Neural progenitor cell (in vitro differentiated cells): ENCODE measurements at regions not wholly inside any gene's neighbourhood (a gene's known extent, or its start where the extent isn't known, plus 50 kb on each side); places are given as distances from the start of the nearest gene placed in this dataset.

Source experiments
- DNase-seq: peaks from one replicate; pipeline ENCODE4 v3.0.0-alpha.2; 2016; ENCODE audit warnings: low spot score
- H2AFZ ChIP-seq: fragments of 200-600 bp; sonication (generic); replicated peaks from 2 replicates; pipeline ENCODE4 v1.6.1; 2016; ENCODE audit warnings: antibody characterized with exemption
- H3F3A ChIP-seq: fragments of 200-600 bp; sonication (generic); 2 replicates; pipeline ENCODE4 v1.6.1; 2016; ENCODE audit warnings: antibody characterized with exemption, low read depth
- H3K27ac ChIP-seq: fragments of 200-600 bp; sonication (generic); 2 replicates; pipeline ENCODE4 v1.5.1; 2016; ENCODE audit warnings: mild to moderate bottlenecking
- H3K27me3 ChIP-seq: fragments of 200-600 bp; sonication (generic); 2 replicates; pipeline ENCODE4 v1.6.1; 2016; ENCODE audit warnings: mild to moderate bottlenecking, moderate library complexity
- H3K36me3 ChIP-seq: fragments of 200-600 bp; sonication (generic); 2 replicates; pipeline ENCODE4 v1.5.1; 2016
- H3K4me1 ChIP-seq: fragments of 200-600 bp; sonication (generic); 2 replicates; pipeline ENCODE4 v1.6.1; 2016; ENCODE audit warnings: mixed run types
- H3K4me2 ChIP-seq: fragments of 200-600 bp; sonication (generic); 2 replicates; pipeline ENCODE4 v1.6.1; 2016
- H3K4me3 ChIP-seq: fragments of 200-600 bp; sonication (generic); 2 replicates; pipeline ENCODE4 v1.5.1; 2016
- H3K79me2 ChIP-seq: fragments of 200-600 bp; sonication (generic); 2 replicates; pipeline ENCODE4 v1.6.1; 2016; ENCODE audit warnings: low read depth
- H3K9ac ChIP-seq: fragments of 200-600 bp; sonication (generic); 2 replicates; pipeline ENCODE4 v1.6.1; 2016
- H3K9me3 ChIP-seq: fragments of 200-600 bp; sonication (generic); 2 replicates; pipeline ENCODE4 v1.5.1; 2016; ENCODE audit warnings: low read depth
- H4K20me1 ChIP-seq: fragments of 200-600 bp; sonication (generic); 2 replicates; pipeline ENCODE4 v1.6.1; 2016; ENCODE audit warnings: low read depth
- H3K27ac Mint-ChIP-seq: 3 replicates; pipeline ENCODE4 v1.8.0; 2021; ENCODE audit warnings: mixed read lengths
- H3K27me3 Mint-ChIP-seq: 2 replicates; pipeline ENCODE4 v1.8.0; 2022; ENCODE audit warnings: low read depth, mild to moderate bottlenecking, inconsistent platforms, moderate library complexity, mixed read lengths; ENCODE audit not compliant: insufficient read depth
- H3K36me3 Mint-ChIP-seq: 3 replicates; pipeline ENCODE4 v1.8.0; 2021; ENCODE audit warnings: mixed read lengths
- H3K4me1 Mint-ChIP-seq: 3 replicates; pipeline ENCODE4 v1.8.0; 2021; ENCODE audit warnings: mixed read lengths
- H3K4me3 Mint-ChIP-seq: 3 replicates; pipeline ENCODE4 v1.8.0; 2021; ENCODE audit warnings: mild to moderate bottlenecking, moderate library complexity, mixed read lengths
- H3K9me3 Mint-ChIP-seq: 3 replicates; pipeline ENCODE4 v1.8.0; 2020; ENCODE audit warnings: mixed read lengths
- CTCF ChIP-seq: fragments of 200-600 bp; sonication (generic); IDR thresholded peaks from 2 replicates; pipeline ENCODE4 v1.5.1; 2017; ENCODE audit warnings: antibody characterized with exemption, mild to moderate bottlenecking
- EZH2 ChIP-seq: fragments of 200-600 bp; sonication (generic); IDR thresholded peaks from 2 replicates; pipeline ENCODE4 v1.6.1; 2017; ENCODE audit warnings: antibody characterized with exemption, mild to moderate bottlenecking, moderate library complexity
- EZH2phosphoT487 ChIP-seq: fragments of 200-600 bp; sonication (generic); IDR thresholded peaks from 2 replicates; pipeline ENCODE4 v1.6.1; 2017; ENCODE audit warnings: antibody characterized with exemption

DNA sequence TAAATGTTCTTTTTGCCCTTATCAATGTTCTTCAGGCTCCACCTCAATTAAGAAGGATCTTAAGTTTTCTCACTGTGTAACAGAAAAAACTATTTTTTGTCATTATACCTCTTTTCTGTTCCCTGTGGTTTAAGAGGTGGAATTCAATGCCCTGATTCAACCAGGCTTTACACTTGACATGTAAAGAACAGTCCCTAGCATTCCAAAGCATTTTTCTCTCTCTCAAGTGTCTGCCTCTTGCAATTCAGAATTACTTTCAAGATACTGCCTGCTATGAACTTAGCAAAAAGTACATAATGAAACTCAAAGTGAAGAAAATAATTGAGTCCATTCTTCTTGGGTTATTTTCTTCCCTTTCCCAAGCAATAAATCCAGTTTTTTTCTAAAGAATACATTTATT lies 160.6 kb upstream of the NOL4 start:
- Histone ChIP-seq H3K36me3 (no peaks in the 10 kb centered on the region), H3K27ac (no peak overlapping the region), H3K4me2 (no peak overlapping the region), H4K20me1 (no peaks in the 10 kb centered on the region), H3F3A (no peaks in the 10 kb centered on the region), H3K27me3 (no peaks in the 10 kb centered on the region), H2AFZ (no peak overlapping the region), H3K4me1 (no peaks in the 10 kb centered on the region), H3K4me3 (no peak overlapping the region), H3K9ac (no peak overlapping the region), H3K79me2 (no peaks in the 10 kb centered on the region), H3K9me3 (no peaks in the 10 kb centered on the region)
- no peak for DNase-seq
- no peaks in the 10 kb centered on the region for H3K36me3 Mint-ChIP-seq
- no peak overlapping the region for H3K4me3 Mint-ChIP-seq
- H3K4me1 Mint-ChIP-seq, result no peaks in the 10 kb centered on the region
- H3K27ac Mint-ChIP-seq, result no peak overlapping the region
- TF ChIP-seq CTCF, result no peak
- TF ChIP-seq EZH2phosphoT487, result no peak
- TF ChIP-seq EZH2, result no peak
- no peaks in the 10 kb centered on the region for H3K9me3 Mint-ChIP-seq
- no peaks in the 10 kb centered on the region for H3K27me3 Mint-ChIP-seq

GRCh38 chr18:34386803-34387202 lies 162.1 kb upstream of the NOL4 start:
- no peak overlapping the region for H3K4me3 Mint-ChIP-seq
- Histone ChIP-seq H3K9me3 (no peaks in the 10 kb centered on the region), H3F3A (no peaks in the 10 kb centered on the region), H3K27ac (no peak overlapping the region), H3K4me2 (no peak overlapping the region), H2AFZ (no peak overlapping the region), H3K79me2 (no peaks in the 10 kb centered on the region), H3K4me1 (no peaks in the 10 kb centered on the region), H3K36me3 (no peaks in the 10 kb centered on the region), H3K9ac (no peak overlapping the region), H3K4me3 (no peak overlapping the region), H3K27me3 (no peaks in the 10 kb centered on the region), H4K20me1 (no peaks in the 10 kb centered on the region)
- H3K27ac Mint-ChIP-seq, result no peak overlapping the region
- H3K4me1 Mint-ChIP-seq, result no peaks in the 10 kb centered on the region
- H3K27me3 Mint-ChIP-seq, result no peaks in the 10 kb centered on the region
- H3K36me3 Mint-ChIP-seq, result no peaks in the 10 kb centered on the region
- TF ChIP-seq EZH2phosphoT487 (no peak), EZH2 (no peak), CTCF (no peak)
- H3K9me3 Mint-ChIP-seq, result no peaks in the 10 kb centered on the region
- no peak for DNase-seq

DNA sequence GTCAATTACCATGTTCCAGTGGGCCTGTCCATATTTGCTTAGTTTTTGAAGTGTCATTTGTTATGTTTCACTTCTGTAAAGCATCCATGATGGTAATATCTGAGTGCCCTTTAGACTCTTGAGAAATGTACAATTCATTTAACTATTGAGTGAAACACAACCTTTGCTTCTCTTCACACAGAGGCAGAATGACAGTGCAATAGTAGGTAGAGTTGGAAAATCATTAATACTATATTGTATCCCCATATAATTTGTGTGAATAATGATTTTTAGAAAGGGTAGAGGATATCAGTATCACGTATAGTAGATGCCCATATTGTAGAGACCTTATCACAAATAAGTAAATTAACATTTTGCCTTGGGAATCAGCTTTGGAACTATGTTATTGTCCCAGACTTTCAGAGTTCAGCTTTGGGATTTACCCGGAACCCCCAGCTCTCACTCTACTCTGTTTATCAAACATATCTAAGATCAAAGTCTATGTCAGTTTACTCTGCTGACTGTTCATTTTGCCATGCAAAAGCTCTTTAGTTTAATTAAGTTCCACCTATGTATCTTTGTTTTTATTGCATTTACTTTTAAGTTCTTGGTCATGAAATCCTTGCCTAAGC lies 172.7 kb upstream of the NOL4 start:
- no peak overlapping the region for H3K4me2 ChIP-seq
- TF ChIP-seq EZH2 (no peak), EZH2phosphoT487 (no peak), CTCF (no peak)
- H3K4me3 Mint-ChIP-seq, result no peak overlapping the region
- no peaks in the 10 kb centered on the region for H3F3A ChIP-seq
- no peaks in the 10 kb centered on the region for H3K9me3 ChIP-seq
- no peaks in the 10 kb centered on the region for H3K4me1 Mint-ChIP-seq
- H3K4me3 ChIP-seq, result no peak overlapping the region
- no peak overlapping the region for H3K27ac Mint-ChIP-seq
- no peaks in the 10 kb centered on the region for H3K36me3 Mint-ChIP-seq
- no peak overlapping the region for H2AFZ ChIP-seq
- H4K20me1 ChIP-seq, result no peaks in the 10 kb centered on the region
- no peaks in the 10 kb centered on the region for H3K9me3 Mint-ChIP-seq
- no peaks in the 10 kb centered on the region for H3K4me1 ChIP-seq
- H3K36me3 ChIP-seq, result no peaks in the 10 kb centered on the region
- no peaks in the 10 kb centered on the region for H3K79me2 ChIP-seq
- H3K27me3 Mint-ChIP-seq, result no peaks in the 10 kb centered on the region
- no peaks in the 10 kb centered on the region for H3K27me3 ChIP-seq
- H3K9ac ChIP-seq, result no peak overlapping the region
- DNase-seq, result no peak
- no peak overlapping the region for H3K27ac ChIP-seq
